ENCODE measurements at regions not wholly inside any gene's neighbourhood (a gene's known extent, or its start where the extent isn't known, plus 50 kb on each side); places are given as distances from the start of the nearest gene placed in this dataset.

- Histone ChIP-seq H3K9me3 (ENCODE audit: low read length) (no peaks in the 10 kb centered on the region), H3K4me1 (ENCODE audit: insufficient read depth, low read length) (no peaks in the 10 kb centered on the region), H3K36me3 (ENCODE audit: low read depth, low read length) (no peaks in the 10 kb centered on the region), H3K4me3 (ENCODE audit: low read length) (no peak overlapping the region), H3K79me2 (ENCODE audit: low read length) (no peaks in the 10 kb centered on the region), H4K20me1 (ENCODE audit: low read length) (no peaks in the 10 kb centered on the region), H3K4me2 (ENCODE audit: low read length) (no peak overlapping the region), H2AFZ (ENCODE audit: low read length) (no peak overlapping the region), H3K9me2 (replicated peaks; ENCODE audit: low read length) (no peaks in the 10 kb centered on the region), H3F3A (ENCODE audit: low read length, unreplicated experiment) (no peaks in the 10 kb centered on the region), H3K27me3 (ENCODE audit: low read length) (peaks cover 63% of the 10 kb centered on the region), H3K27ac (ENCODE audit: low read length) (no peak overlapping the region), H3K9ac (ENCODE audit: low read length) (no peak overlapping the region)
- ChIA-PET POLR2A (ENCODE audit: unreplicated experiment) (no interaction called here), CTCF (no interaction called here)
- BruUV-seq (replicated peaks), result no TSS peak
- ATAC-seq, result no peak
- DNase-seq, result no peak
- intact Hi-C loops (cut with micrococcal nuclease), result no loop called here
- TF ChIP-seq EZH2phosphoT487 (IDR thresholded peaks at IDR 0.05; ENCODE audit: borderline replicate concordance, low read length) (no peak), CTCF (conservative IDR thresholded peaks at IDR 0.05; ENCODE audit: low read depth, low read length) (peak; percentile 37), EZH2 (IDR thresholded peaks at IDR 0.05; ENCODE audit: low read length, unreplicated experiment) (no peak)
These were observed 250.6 kb downstream of the PRDM2 start for GRCh38 chr1:13950637-13951036.

- Histone ChIP-seq H3K4me3 (ENCODE audit: low read length) (no peak overlapping the region), H4K20me1 (ENCODE audit: low read length) (no peaks in the 10 kb centered on the region), H3K27ac (ENCODE audit: low read length) (no peak overlapping the region), H3K4me2 (ENCODE audit: low read length) (no peak overlapping the region), H3F3A (ENCODE audit: low read length, unreplicated experiment) (no peaks in the 10 kb centered on the region), H3K9me2 (replicated peaks; ENCODE audit: low read length) (no peaks in the 10 kb centered on the region), H3K27me3 (ENCODE audit: low read length) (peaks cover 48% of the 10 kb centered on the region), H3K36me3 (ENCODE audit: low read depth, low read length) (no peaks in the 10 kb centered on the region), H2AFZ (ENCODE audit: low read length) (no peak overlapping the region), H3K4me1 (ENCODE audit: insufficient read depth, low read length) (no peaks in the 10 kb centered on the region), H3K9ac (ENCODE audit: low read length) (no peak overlapping the region), H3K79me2 (ENCODE audit: low read length) (no peaks in the 10 kb centered on the region), H3K9me3 (ENCODE audit: low read length) (no peaks in the 10 kb centered on the region)
- CTCF ChIA-PET, result no interaction called here
- DNase-seq (no peak), ATAC-seq (no peak)
- intact Hi-C loops (cut with micrococcal nuclease), result no loop called here
- POLR2A ChIA-PET (ENCODE audit: unreplicated experiment), result no interaction called here
- no TSS peak for BruUV-seq (replicated peaks)
- TF ChIP-seq EZH2phosphoT487 (IDR thresholded peaks at IDR 0.05; ENCODE audit: borderline replicate concordance, low read length) (no peak), EZH2 (IDR thresholded peaks at IDR 0.05; ENCODE audit: low read length, unreplicated experiment) (no peak), CTCF (conservative IDR thresholded peaks at IDR 0.05; ENCODE audit: low read depth, low read length) (no peak)
These were observed 252.1 kb downstream of the PRDM2 start for GRCh38 chr1:13951793-13952751.

GRCh38 chr1:13952985-13953384, 253.0 kb downstream of the PRDM2 start:
- Histone ChIP-seq H3K27ac (ENCODE audit: low read length) (no peak overlapping the region), H3K4me1 (ENCODE audit: insufficient read depth, low read length) (no peaks in the 10 kb centered on the region), H3K9me2 (replicated peaks; ENCODE audit: low read length) (no peaks in the 10 kb centered on the region), H2AFZ (ENCODE audit: low read length) (no peak overlapping the region), H3K79me2 (ENCODE audit: low read length) (no peaks in the 10 kb centered on the region), H3K4me2 (ENCODE audit: low read length) (no peak overlapping the region), H3K36me3 (ENCODE audit: low read depth, low read length) (no peaks in the 10 kb centered on the region), H3K27me3 (ENCODE audit: low read length) (peaks cover 39% of the 10 kb centered on the region), H4K20me1 (ENCODE audit: low read length) (no peaks in the 10 kb centered on the region), H3K9me3 (ENCODE audit: low read length) (no peaks in the 10 kb centered on the region), H3F3A (ENCODE audit: low read length, unreplicated experiment) (no peaks in the 10 kb centered on the region), H3K4me3 (ENCODE audit: low read length) (no peak overlapping the region), H3K9ac (ENCODE audit: low read length) (no peak overlapping the region)
- CTCF ChIA-PET, result no interaction called here
- POLR2A ChIA-PET (ENCODE audit: unreplicated experiment), result no interaction called here
- intact Hi-C loops (cut with micrococcal nuclease), result no loop called here
- DNase-seq (no peak), ATAC-seq (no peak)
- BruUV-seq (replicated peaks), result no TSS peak
- TF ChIP-seq EZH2phosphoT487 (IDR thresholded peaks at IDR 0.05; ENCODE audit: borderline replicate concordance, low read length), result no peak
